HCT116 (cell line): ENCODE measurements at regions not wholly inside any gene's neighbourhood (a gene's known extent, or its start where the extent isn't known, plus 50 kb on each side); places are given as distances from the start of the nearest gene placed in this dataset.

Source experiments
- CTCF ChIP-seq, 3 experiments: fragments of 200-600 bp in 1 of 3; sonication (generic) in 1 of 3; IDR thresholded peaks in 2 of 3; conservative IDR thresholded peaks in 1 of 3; 2 replicates each; pipeline ENCODE4 v1.5.1; 2012 to 2017; ENCODE audit warnings: low read depth in 2 of 3, low read length in 2 of 3, antibody characterized with exemption in 1 of 3, borderline replicate concordance in 1 of 3, control low read depth in 1 of 3, mild to moderate bottlenecking in 1 of 3, mixed read lengths in 1 of 3, mixed run types in 1 of 3, moderate library complexity in 1 of 3; ENCODE audit not compliant: insufficient read depth in 1 of 3
- EZH2 ChIP-seq: fragments of 200-600 bp; sonication (generic); IDR thresholded peaks from 2 replicates; pipeline ENCODE4 v1.6.1; 2017; ENCODE audit warnings: antibody characterized with exemption, mixed run types
- POLR2A ChIP-seq: IDR thresholded peaks from 2 replicates; pipeline ENCODE4 v1.7.0; 2011; ENCODE audit warnings: borderline replicate concordance; ENCODE audit not compliant: insufficient read depth, insufficient read length; ENCODE audit errors: extremely low read depth

- TF ChIP-seq EZH2 (no peak), POLR2A (no peak), CTCF (IDR thresholded peaks at IDR 0.05 in 2 of 3, conservative IDR thresholded peaks at IDR 0.05 in 1 of 3; ENCODE audit: borderline replicate concordance in 1 of 3, insufficient read depth in 1 of 3, low read depth in 2 of 3, low read length in 2 of 3) (no peak)
Observed at GRCh38 chr1:101130673-101131072, 105.1 kb upstream of the DPH5 start.
